D721Med (cell line): ENCODE measurements at regions not wholly inside any gene's neighbourhood (a gene's known extent, or its start where the extent isn't known, plus 50 kb on each side); places are given as distances from the start of the nearest gene placed in this dataset.
A peak's percentile ranks its signal among the peaks of the same experiment; 100 is the strongest.

ENCODE experiments used
- DNase-seq: peaks from one replicate; pipeline ENCODE4 v3.0.0; 2011; ENCODE audit warnings: low spot score; ENCODE audit not compliant: insufficient read length
- FAIRE-seq: peaks from 2 replicates; lab custom pipeline; 2011; peaks lifted over from hg19 to GRCh38; lab: Jason Lieb, UNC
- CTCF ChIP-seq: IDR thresholded peaks from 2 replicates; pipeline ENCODE4 v1.5.1; 2012; ENCODE audit warnings: mild to moderate bottlenecking, control low read depth; ENCODE audit not compliant: insufficient read depth; ENCODE audit errors: missing control alignments

GRCh38 chr6:84916704-84917103 lies 152.3 kb upstream of the TBX18 start:
- TF ChIP-seq CTCF, result no peak
- FAIRE-seq (no peak), DNase-seq (no peak)

- no peak for FAIRE-seq
- no peak for TF ChIP-seq CTCF
These were observed 148.3 kb upstream of the TBX18 start for GRCh38 chr6:84912472-84913322.

GRCh38 chr6:84910906-84911607 lies 146.7 kb upstream of the TBX18 start:
- DNase-seq (no peak), FAIRE-seq (peak; percentile 41)
- no peak for TF ChIP-seq CTCF

More at GRCh38 chr6:84912472-84913322, 148.3 kb upstream of the TBX18 start:
- no peak for DNase-seq

GRCh38 chr6:84908304-84908904 lies 144.0 kb upstream of the TBX18 start:
- no peak for FAIRE-seq
- no peak for TF ChIP-seq CTCF
- DNase-seq, result no peak

GRCh38 chr6:84906514-84906913 lies 142.1 kb upstream of the TBX18 start:
- no peak for TF ChIP-seq CTCF
- no peak for DNase-seq
- FAIRE-seq, result no peak

GRCh38 chr6:84905823-84906222 lies 141.4 kb upstream of the TBX18 start:
- no peak for FAIRE-seq
- TF ChIP-seq CTCF, result no peak

More at GRCh38 chr6:84905823-84906222, 141.4 kb upstream of the TBX18 start:
- DNase-seq, result no peak
